Effector memory CD8-positive, alpha-beta T cell (primary cell): ENCODE measurements at regions not wholly inside any gene's neighbourhood (a gene's known extent, or its start where the extent isn't known, plus 50 kb on each side); places are given as distances from the start of the nearest gene placed in this dataset.

ENCODE experiments used
- ATAC-seq: fragments of 150-1000 bp; cut with Tn5 transposase; replicated peaks from 2 replicates; pipeline ENCODE4 v1.10.0; 2021; ENCODE audit warnings: mild to moderate bottlenecking, moderate library complexity
- DNase-seq, 3 experiments: peaks; one replicate each; pipeline ENCODE4 v3.0.0; 2021
- H3K27ac Mint-ChIP-seq, 2 donors: one replicate each; pipeline ENCODE4 v1.8.0; 2022; ENCODE audit warnings: mild to moderate bottlenecking in 2 of 2, mixed read lengths in 2 of 2, moderate library complexity in 2 of 2
- H3K27me3 Mint-ChIP-seq, 2 donors: one replicate each; pipeline ENCODE4 v1.8.0; 2022; ENCODE audit warnings: mixed read lengths in 2 of 2
- H3K36me3 Mint-ChIP-seq: one replicate; pipeline ENCODE4 v1.8.0; 2022; ENCODE audit warnings: mild to moderate bottlenecking, moderate library complexity, mixed read lengths; ENCODE audit not compliant: insufficient read depth
- H3K4me1 Mint-ChIP-seq, 2 donors: one replicate each; pipeline ENCODE4 v1.8.0; 2022; ENCODE audit warnings: low read depth in 2 of 2, mixed read lengths in 2 of 2
- H3K4me3 Mint-ChIP-seq, 2 donors: one replicate each; pipeline ENCODE4 v1.8.0; 2022; ENCODE audit warnings: mild to moderate bottlenecking in 2 of 2, mixed read lengths in 2 of 2, moderate library complexity in 2 of 2
- H3K9me3 Mint-ChIP-seq, 2 donors: one replicate each; pipeline ENCODE4 v1.8.0; 2022; ENCODE audit warnings: mixed read lengths in 2 of 2

DNA sequence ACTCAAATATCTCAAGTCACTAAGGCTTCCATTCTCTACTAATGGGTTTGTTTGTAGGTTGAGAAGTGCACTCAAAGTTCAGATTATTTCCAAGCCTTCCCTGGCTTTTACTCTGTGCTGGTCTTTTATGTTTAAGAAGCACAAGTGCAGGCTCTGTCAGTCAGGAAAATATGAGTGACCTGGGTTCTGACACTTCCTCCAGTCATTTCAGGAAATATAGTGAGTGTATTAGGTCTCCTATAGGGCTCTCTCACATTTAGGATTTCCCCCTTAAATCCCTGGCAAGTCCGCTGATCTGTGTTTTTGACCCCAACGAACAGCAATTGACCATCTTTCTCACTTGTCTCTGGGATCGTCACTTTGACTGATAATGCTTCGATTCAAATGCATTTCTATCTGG, 210.2 kb downstream of the ARPP21 start:
- ATAC-seq (no peak), DNase-seq (no peak)
- Mint-ChIP-seq H3K4me3 (no peak overlapping the region), H3K4me1 (no peaks in the 10 kb centered on the region), H3K27me3 (no peaks in the 10 kb centered on the region), H3K9me3 (peaks cover 5 to 16% of the 10 kb centered on the region in 2 donors), H3K27ac (no peak overlapping the region), H3K36me3 (no peaks in the 10 kb centered on the region)

DNA sequence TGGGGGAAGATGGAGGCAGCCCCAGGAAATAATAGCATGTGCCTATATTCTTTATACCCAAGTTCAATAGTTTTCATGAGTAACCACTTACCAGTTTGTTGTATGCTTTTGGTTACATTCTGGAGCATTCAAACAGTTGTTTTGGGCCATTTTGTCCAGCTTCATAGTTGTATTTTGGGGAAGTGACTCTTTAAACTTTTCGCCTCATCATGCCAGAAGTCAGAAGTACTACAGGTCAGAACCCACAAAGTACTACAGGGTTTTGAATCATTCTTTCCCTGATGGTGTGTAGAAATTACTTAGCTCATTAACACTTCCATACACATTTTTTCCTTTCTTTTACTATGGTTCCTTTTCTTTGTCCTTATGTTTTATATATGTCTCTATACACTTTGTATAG, 210.6 kb downstream of the ARPP21 start:
- Mint-ChIP-seq H3K4me1 (no peaks in the 10 kb centered on the region), H3K4me3 (no peak overlapping the region), H3K27ac (no peak overlapping the region), H3K9me3 (peaks cover 5 to 16% of the 10 kb centered on the region in 2 donors), H3K27me3 (no peaks in the 10 kb centered on the region), H3K36me3 (no peaks in the 10 kb centered on the region)
- ATAC-seq (no peak), DNase-seq (no peak)

DNA sequence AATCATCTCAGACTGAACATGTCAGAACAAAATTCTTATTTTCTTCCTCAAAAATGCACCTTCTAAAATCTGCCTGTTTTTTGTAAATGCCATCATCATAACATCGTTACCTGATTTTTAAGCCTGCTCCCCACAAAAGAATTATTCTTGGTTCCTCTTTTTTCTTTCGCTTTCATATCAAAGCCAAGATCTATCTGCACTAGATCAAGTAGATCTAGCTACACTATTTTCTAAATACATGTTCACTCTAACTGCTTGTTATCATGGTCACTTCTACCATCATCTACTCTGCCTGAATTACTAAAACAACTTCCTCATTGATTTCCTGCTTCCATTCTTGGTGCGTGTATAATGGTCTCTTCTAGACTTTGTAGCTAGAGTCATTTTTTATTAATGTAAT, 217.7 kb downstream of the ARPP21 start:
- peaks cover 7 to 17% of the 10 kb centered on the region in 2 donors for H3K9me3 Mint-ChIP-seq
- ATAC-seq: no peak
- no peaks in the 10 kb centered on the region for H3K4me1 Mint-ChIP-seq
- H3K27ac Mint-ChIP-seq: no peak overlapping the region
- H3K36me3 Mint-ChIP-seq: no peaks in the 10 kb centered on the region
- no peak overlapping the region for H3K4me3 Mint-ChIP-seq
- no peaks in the 10 kb centered on the region for H3K27me3 Mint-ChIP-seq
- no peak for DNase-seq

- DNase-seq: no peak
- no peak for ATAC-seq
- Mint-ChIP-seq H3K27ac (no peak overlapping the region), H3K4me3 (no peak overlapping the region), H3K36me3 (no peaks in the 10 kb centered on the region), H3K4me1 (no peaks in the 10 kb centered on the region), H3K27me3 (no peaks in the 10 kb centered on the region), H3K9me3 (peaks cover 4% of the 10 kb centered on the region in 2 donors)
Measured at GRCh38 chr3:35862057-35862456, 222.7 kb downstream of the ARPP21 start.

DNA sequence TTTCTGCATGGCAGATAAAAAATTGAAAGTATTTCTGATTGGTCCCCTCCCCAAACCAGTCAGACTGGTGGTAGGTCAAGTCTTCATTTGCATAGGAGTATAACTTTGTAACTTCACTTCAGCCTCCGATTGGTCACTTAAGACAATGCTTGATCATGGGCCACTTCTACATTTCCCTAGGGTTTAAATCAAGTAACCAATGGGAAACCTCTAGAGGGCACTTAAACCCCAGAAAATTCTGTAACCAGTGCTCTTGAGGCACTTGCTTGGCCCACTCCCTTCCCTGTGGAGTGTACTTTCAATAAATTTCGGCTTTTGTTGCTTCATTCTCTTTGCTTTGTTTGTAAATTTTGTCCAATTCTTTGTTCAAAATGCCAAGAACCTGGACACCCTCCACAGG, 225.5 kb downstream of the ARPP21 start:
- H3K9me3 Mint-ChIP-seq: peaks cover 0 to 3% of the 10 kb centered on the region in 2 donors
- ATAC-seq (no peak), DNase-seq (no peak)
- H3K36me3 Mint-ChIP-seq: no peaks in the 10 kb centered on the region
- H3K27me3 Mint-ChIP-seq: no peaks in the 10 kb centered on the region
- no peak overlapping the region for H3K27ac Mint-ChIP-seq
- no peak overlapping the region for H3K4me3 Mint-ChIP-seq
- H3K4me1 Mint-ChIP-seq: no peaks in the 10 kb centered on the region

DNA sequence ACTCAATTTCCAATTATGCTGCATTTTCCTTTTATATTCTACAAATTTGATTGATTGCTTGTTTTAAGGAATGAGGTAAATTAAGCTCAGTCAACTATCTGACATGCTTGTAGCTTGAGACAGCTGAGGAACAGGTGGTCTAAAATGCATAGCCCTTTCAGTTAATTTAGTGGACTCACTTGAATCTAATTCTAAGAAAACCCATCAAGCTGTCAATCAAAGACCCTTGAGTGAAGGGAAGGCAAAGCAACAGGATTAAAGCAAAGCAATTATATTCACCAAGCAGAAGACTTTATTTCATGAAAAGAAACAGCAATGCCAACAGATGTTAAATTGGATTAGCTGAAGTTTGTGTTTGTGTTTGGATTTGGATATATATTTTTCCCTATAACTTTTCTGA, 228.5 kb downstream of the ARPP21 start:
- Mint-ChIP-seq H3K9me3 (peaks cover 0 to 3% of the 10 kb centered on the region in 2 donors), H3K4me3 (no peak overlapping the region), H3K27ac (no peak overlapping the region), H3K27me3 (no peaks in the 10 kb centered on the region), H3K4me1 (no peaks in the 10 kb centered on the region), H3K36me3 (no peaks in the 10 kb centered on the region)
- DNase-seq: no peak
- ATAC-seq: no peak

DNA sequence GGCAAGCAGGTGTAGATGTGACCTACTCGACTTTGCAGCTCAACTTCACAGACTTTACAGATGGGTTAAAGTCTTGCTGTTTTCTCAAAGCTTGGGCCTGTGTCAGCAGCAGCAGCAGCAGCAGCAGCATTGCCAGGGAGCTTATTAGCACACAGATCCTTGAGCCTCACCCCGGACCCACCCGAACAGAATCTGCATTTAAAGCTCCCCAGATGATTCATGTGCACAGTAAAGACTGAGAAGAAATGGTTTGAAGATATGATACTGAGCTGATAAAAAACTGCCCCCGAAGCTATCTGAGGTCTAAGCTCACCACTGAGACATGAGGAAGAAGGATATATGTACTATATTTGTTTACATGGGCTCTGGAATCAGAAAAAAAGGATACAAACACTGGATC, 231.7 kb downstream of the ARPP21 start:
- H3K4me1 Mint-ChIP-seq: no peaks in the 10 kb centered on the region
- H3K36me3 Mint-ChIP-seq: no peaks in the 10 kb centered on the region
- no peak overlapping the region for H3K4me3 Mint-ChIP-seq
- H3K27ac Mint-ChIP-seq: no peak overlapping the region
- ATAC-seq: no peak
- DNase-seq: no peak
- H3K9me3 Mint-ChIP-seq: no peaks in the 10 kb centered on the region
- H3K27me3 Mint-ChIP-seq: no peaks in the 10 kb centered on the region

GRCh38 chr3:35883929-35884328, 244.6 kb downstream of the ARPP21 start:
- Mint-ChIP-seq H3K4me1 (no peaks in the 10 kb centered on the region), H3K36me3 (no peaks in the 10 kb centered on the region), H3K27me3 (no peaks in the 10 kb centered on the region), H3K9me3 (peaks cover 12 to 24% of the 10 kb centered on the region in 2 donors), H3K27ac (no peak overlapping the region), H3K4me3 (no peak overlapping the region)
- DNase-seq: no peak
- no peak for ATAC-seq

DNA sequence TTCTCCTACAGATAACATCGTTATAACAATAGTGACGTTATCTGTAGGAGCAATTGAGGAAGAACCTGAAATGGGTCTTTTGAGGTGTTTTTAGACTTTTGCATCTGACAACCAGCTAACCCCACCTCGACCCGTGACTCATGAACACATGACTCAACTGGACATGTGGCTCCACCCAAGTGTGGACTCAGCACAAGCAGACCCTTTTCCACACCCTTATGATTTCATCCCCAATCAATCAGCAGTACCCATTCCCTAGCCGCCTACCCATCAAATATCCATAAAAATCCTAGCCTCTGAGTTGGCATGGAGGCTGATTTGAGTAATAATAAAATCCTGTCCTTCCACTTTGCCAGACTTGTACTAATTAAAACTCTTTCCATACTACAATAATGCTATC, 255.4 kb downstream of the ARPP21 start:
- Mint-ChIP-seq H3K4me1 (no peaks in the 10 kb centered on the region), H3K27me3 (no peaks in the 10 kb centered on the region), H3K4me3 (no peak overlapping the region), H3K9me3 (peaks cover 3 to 9% of the 10 kb centered on the region in 2 donors), H3K27ac (no peak overlapping the region), H3K36me3 (no peaks in the 10 kb centered on the region)
- ATAC-seq (no peak), DNase-seq (no peak)

GRCh38 chr3:35899245-35899644, 259.9 kb downstream of the ARPP21 start:
- no peak for DNase-seq
- no peak overlapping the region for H3K27ac Mint-ChIP-seq
- H3K4me3 Mint-ChIP-seq: no peak overlapping the region

GRCh38 chr3:35900079-35900478, 260.8 kb downstream of the ARPP21 start:
- Mint-ChIP-seq H3K9me3 (peaks cover 0 to 1% of the 10 kb centered on the region in 2 donors), H3K27ac (no peak overlapping the region), H3K4me3 (no peak overlapping the region), H3K27me3 (no peaks in the 10 kb centered on the region), H3K36me3 (no peaks in the 10 kb centered on the region), H3K4me1 (no peaks in the 10 kb centered on the region)
- ATAC-seq (no peak), DNase-seq (no peak)

More at GRCh38 chr3:35899245-35899644, 259.9 kb downstream of the ARPP21 start:
- Mint-ChIP-seq H3K36me3 (no peaks in the 10 kb centered on the region), H3K9me3 (no peaks in the 10 kb centered on the region), H3K27me3 (no peaks in the 10 kb centered on the region), H3K4me1 (no peaks in the 10 kb centered on the region)
- no peak for ATAC-seq

- no peak for ATAC-seq
- no peak overlapping the region for H3K4me3 Mint-ChIP-seq
- peak in 1 of 3 experiments; percentile 3 for DNase-seq
- no peaks in the 10 kb centered on the region for H3K4me1 Mint-ChIP-seq
- peaks cover 0 to 1% of the 10 kb centered on the region in 2 donors for H3K9me3 Mint-ChIP-seq
- H3K36me3 Mint-ChIP-seq: no peaks in the 10 kb centered on the region
- H3K27ac Mint-ChIP-seq: no peak overlapping the region
- H3K27me3 Mint-ChIP-seq: no peaks in the 10 kb centered on the region
Measured at GRCh38 chr3:35908366-35909232, 269.3 kb downstream of the ARPP21 start.

DNA sequence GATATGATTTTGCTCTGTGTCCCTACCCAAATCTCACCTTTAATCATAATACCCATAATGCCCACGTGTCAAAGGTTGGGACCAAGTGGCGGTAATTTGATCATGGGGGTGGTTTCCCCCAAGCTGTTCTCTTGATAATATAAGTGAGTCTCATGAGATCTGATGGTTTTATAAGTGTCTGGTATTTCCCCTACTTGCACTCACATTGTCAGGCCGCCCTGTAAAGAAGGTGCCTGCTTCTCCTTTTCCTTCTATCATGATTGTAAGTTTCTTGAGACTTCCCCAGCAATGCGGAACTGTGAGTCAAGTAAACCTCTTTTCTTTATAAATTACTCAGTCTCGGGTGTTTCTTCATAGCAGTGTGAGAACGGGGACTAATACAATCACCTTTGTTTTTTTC, 279.8 kb downstream of the ARPP21 start:
- Mint-ChIP-seq H3K27me3 (no peaks in the 10 kb centered on the region), H3K27ac (no peak overlapping the region), H3K4me3 (no peak overlapping the region), H3K9me3 (peaks cover 3 to 5% of the 10 kb centered on the region in 2 donors), H3K4me1 (no peaks in the 10 kb centered on the region), H3K36me3 (no peaks in the 10 kb centered on the region)
- ATAC-seq: no peak
- no peak for DNase-seq

DNA sequence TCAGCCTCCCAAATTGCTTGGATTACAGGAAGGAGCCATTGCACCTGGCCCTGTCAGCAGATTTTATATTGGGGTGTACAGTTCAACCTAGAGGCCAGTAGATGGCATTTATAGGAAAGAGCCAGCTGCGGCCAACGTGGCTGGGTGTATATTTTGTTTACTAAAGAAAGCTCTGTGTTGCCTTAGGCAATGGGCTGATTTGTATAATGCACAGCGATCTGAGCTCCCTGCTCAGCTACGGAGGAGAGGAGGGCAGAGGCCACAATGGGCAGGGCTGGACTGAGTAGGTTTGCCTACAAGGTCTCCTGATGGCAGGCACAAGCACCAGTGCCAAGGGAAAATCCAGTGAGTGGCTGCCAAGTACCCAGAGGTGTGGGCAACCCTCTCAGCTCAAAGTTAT, 282.4 kb downstream of the ARPP21 start:
- peaks cover 6% of the 10 kb centered on the region in 2 donors for H3K9me3 Mint-ChIP-seq
- H3K27me3 Mint-ChIP-seq: no peaks in the 10 kb centered on the region
- H3K36me3 Mint-ChIP-seq: no peaks in the 10 kb centered on the region
- no peak overlapping the region for H3K27ac Mint-ChIP-seq
- DNase-seq (no peak), ATAC-seq (no peak)
- H3K4me3 Mint-ChIP-seq: no peak overlapping the region
- H3K4me1 Mint-ChIP-seq: no peaks in the 10 kb centered on the region
